ENCODE measurements at regions not wholly inside any gene's neighbourhood (a gene's known extent, or its start where the extent isn't known, plus 50 kb on each side); places are given as distances from the start of the nearest gene placed in this dataset.
"Not testable (repeated sequence)": the region's sequence is repeated elsewhere in the genome, so short reads cannot be mapped to it uniquely, and the experiment has no call there.

GRCh38 chr16:72729552-72729951, 318.4 kb downstream of the ZFHX3 start:
- DNase-seq = not testable (repeated sequence)

- DNase-seq = no peak
These were observed 319.4 kb downstream of the ZFHX3 start for GRCh38 chr16:72728516-72728915.

GRCh38 chr16:72727565-72727964, 320.4 kb downstream of the ZFHX3 start:
- no peak for DNase-seq

- no peak for DNase-seq
These were observed 322.3 kb downstream of the ZFHX3 start for GRCh38 chr16:72725643-72726042.

- DNase-seq = no peak
These were observed 324.1 kb downstream of the ZFHX3 start for GRCh38 chr16:72723781-72724180.

GRCh38 chr16:72722552-72722951, 325.4 kb downstream of the ZFHX3 start:
- no peak for DNase-seq

- DNase-seq = no peak
These were observed 325.9 kb downstream of the ZFHX3 start for GRCh38 chr16:72721981-72722380.

GRCh38 chr16:72715267-72715666, 332.7 kb downstream of the ZFHX3 start:
- DNase-seq = no peak

- DNase-seq = no peak
These were observed 336.1 kb downstream of the ZFHX3 start for GRCh38 chr16:72711823-72712222.

GRCh38 chr16:72705801-72706200, 342.1 kb downstream of the ZFHX3 start:
- no peak for DNase-seq

GRCh38 chr16:72704746-72705372, 343.1 kb downstream of the ZFHX3 start:
- no peak for DNase-seq

GRCh38 chr16:72689851-72690250, 358.1 kb downstream of the ZFHX3 start:
- DNase-seq = no peak

GRCh38 chr16:72680732-72681131, 367.2 kb downstream of the ZFHX3 start:
- DNase-seq = no peak

- no peak for DNase-seq
These were observed 368.1 kb downstream of the ZFHX3 start for GRCh38 chr16:72679856-72680255.

GRCh38 chr16:72677662-72678447, 370.1 kb downstream of the ZFHX3 start:
- DNase-seq = no peak

- no peak for DNase-seq
These were observed 374.8 kb downstream of the ZFHX3 start for GRCh38 chr16:72673118-72673517.

GRCh38 chr16:72666267-72666666, 381.7 kb downstream of the ZFHX3 start:
- DNase-seq = no peak

GRCh38 chr16:72665701-72666100, 382.2 kb downstream of the ZFHX3 start:
- no peak for DNase-seq

GRCh38 chr16:72664509-72665408, 383.2 kb downstream of the ZFHX3 start:
- DNase-seq = peak; percentile 88

GRCh38 chr16:72664056-72664508, 383.8 kb downstream of the ZFHX3 start:
- DNase-seq = no peak

GRCh38 chr16:72658888-72659717, 388.8 kb downstream of the ZFHX3 start:
- DNase-seq = no peak

GRCh38 chr16:72657791-72658190, 390.1 kb downstream of the ZFHX3 start:
- DNase-seq = no peak

GRCh38 chr16:72657164-72657563, 390.8 kb downstream of the ZFHX3 start:
- DNase-seq = no peak

Measured in NCI-H1105 (cell line).